HG03045 (cell line): ENCODE measurements at regions not wholly inside any gene's neighbourhood (a gene's known extent, or its start where the extent isn't known, plus 50 kb on each side); places are given as distances from the start of the nearest gene placed in this dataset.
A peak's percentile ranks its signal among the peaks of the same experiment; 100 is the strongest.
"Not testable (repeated sequence)": the region's sequence is repeated elsewhere in the genome, so short reads cannot be mapped to it uniquely, and the experiment has no call there.

Experiments
- ATAC-seq: cut with Tn5 transposase; IDR thresholded peaks from one replicate; pipeline ENCODE4 v1.9.1; 2021; ENCODE audit warnings: mild to moderate bottlenecking, moderate library complexity; ENCODE audit not compliant: unreplicated experiment

DNA sequence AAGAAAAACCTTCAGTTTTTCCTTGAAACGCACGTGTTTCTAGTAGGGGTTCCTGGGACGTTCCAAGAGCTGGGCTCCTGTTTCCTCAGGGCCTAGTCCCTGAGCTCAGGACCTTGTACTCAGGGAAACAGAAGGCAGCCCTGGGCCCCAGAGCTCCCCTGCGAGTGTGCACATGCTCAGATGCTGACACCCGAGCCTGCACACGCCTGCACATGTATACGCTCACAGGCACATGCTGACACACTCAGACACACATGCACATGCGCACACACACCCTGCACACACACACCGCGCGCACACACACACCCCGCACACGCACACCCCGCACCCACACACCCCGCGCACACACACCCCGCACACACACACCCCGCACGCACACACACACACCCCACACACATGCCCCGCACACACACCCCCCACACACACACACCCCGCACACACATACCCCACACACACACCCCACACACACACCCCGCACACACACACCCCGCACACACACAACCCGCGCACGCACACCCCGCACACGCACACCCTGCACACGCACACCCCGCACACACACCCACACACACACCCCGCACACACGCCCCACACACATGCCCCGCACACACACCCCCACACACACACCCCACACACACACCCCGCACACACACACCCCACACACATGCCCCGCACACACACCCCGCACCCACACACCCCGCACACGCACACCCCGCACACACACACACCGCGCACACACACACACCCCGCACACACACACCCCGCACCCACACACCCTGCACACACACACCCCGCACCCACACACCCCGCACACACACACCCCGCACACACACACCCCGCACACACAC lies 52.2 kb downstream of the CALML3 start:
- no peak for ATAC-seq

DNA sequence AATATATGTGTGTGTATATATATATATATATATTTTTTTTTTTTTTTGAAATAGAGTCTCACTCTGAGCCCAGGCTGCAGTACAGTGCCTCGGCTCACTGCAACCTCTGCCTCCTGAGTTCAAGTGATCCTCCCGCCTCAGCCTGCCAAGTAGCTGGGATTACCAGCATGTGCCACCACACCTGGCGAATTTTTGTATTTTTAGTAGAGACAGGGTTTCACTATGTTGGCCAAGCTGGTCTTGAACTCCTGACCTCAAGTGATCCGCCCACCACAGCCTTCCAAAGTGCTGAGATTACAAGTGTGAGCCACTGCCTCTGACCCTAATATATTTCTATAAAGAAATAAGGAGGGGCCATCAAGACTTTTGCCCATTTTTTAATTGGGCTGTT lies 55.3 kb downstream of the CALML3 start:
- not testable (repeated sequence) for ATAC-seq

GRCh38 chr10:5581670-5582566 lies 57.2 kb downstream of the CALML3 start:
- peak; percentile 47 for ATAC-seq

- ATAC-seq = no peak
Observed at GRCh38 chr10:5582736-5583135, 58.0 kb downstream of the CALML3 start.

GRCh38 chr10:5583525-5584175 lies 58.9 kb downstream of the CALML3 start:
- ATAC-seq = peak; percentile 40

GRCh38 chr10:5584895-5585516 lies 60.2 kb downstream of the CALML3 start:
- ATAC-seq = peak; percentile 53

DNA sequence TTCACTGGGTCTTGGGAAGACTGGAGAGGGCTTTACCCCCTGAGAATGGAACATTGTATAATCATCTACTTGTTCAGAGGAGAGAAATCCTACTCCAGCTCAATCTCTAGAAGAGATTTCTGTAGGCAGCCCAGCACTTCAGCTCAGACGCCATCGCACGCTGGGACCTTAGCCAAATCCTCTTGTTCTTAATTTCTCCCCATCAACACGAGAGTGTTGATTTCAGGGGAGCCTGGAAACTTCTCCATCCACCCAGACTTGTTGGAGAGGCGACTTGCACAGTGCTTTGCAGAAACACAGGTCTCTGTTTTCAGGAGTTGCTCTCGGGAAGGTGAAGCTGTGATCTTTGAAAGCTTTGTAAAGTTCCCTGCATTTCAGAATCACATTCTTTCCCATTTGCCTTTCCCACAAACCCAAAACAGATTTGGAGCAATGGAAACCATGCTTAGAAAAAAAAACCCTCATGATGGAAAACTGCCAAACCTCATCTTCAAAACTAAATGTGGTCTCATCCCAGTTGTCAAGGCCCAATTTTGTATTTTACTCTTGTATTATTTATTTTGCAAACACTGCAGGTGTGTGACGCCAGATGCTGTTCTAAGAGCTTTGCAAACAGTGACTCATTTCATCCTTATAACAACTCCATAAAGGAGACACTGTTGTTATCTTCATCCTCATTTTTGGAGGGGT lies 60.9 kb downstream of the CALML3 start:
- no peak for ATAC-seq

DNA sequence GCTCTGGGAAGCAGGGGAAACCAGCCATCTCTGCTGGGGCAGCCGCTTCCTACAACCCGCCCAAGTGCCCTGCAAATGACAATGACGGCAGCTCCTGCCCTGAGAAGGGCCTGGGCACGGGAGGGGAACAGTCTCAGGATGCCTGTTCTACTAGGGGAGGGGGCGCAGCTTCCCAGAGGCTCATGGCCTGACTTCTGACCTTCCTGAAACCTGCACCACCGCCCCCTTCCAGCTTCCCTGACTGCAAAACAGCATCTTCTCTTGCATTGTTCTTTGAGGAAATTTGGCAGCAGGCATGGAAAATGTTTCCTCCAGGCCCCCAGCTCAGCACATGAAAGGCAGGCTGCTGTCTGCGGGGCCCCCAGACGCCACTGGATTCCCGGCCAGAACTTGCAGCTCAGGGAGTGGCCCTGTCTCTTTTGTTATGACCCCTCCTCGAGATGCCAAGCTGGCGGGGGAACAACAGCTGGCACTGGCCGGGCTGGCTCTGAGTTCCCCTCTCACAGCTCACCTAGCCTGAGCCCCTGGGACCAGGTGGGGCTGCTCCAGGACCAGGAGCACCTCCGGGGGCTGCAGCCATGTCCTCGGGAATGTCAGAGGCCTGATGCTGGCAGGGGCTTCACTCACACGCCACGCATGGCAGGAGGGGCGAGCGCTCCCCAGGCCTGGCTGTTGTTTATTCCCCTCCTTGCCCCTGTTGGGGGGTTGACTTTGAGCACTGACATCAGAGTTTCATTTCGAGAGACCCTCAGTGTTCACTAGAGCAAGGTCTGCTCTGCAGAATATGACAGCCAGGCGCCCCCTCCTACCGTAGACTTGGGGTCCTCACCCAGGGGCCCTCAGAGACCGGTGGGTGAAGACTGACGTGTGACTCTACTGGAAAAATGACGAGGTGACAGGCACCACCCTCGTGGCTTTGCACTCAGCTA lies 62.7 kb downstream of the CALML3 start:
- no peak for ATAC-seq

DNA sequence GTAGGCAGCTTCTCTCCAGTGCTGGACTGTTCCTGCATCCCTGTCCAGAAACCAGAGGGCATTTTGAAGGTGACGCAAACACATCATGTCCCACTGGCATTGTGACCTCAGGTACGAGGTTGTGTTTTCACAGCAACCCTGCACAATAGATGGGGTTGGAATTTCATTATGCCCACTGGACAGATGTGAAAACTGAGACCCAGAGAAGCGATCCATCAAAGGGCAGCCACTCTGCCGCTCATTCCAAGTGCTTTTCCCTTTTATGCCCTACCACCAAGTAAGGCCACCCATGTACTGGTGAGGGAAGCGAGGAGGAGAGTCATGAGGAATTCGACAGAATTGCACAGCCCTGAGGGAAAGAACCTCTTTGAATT lies 63.3 kb downstream of the CALML3 start:
- no peak for ATAC-seq

DNA sequence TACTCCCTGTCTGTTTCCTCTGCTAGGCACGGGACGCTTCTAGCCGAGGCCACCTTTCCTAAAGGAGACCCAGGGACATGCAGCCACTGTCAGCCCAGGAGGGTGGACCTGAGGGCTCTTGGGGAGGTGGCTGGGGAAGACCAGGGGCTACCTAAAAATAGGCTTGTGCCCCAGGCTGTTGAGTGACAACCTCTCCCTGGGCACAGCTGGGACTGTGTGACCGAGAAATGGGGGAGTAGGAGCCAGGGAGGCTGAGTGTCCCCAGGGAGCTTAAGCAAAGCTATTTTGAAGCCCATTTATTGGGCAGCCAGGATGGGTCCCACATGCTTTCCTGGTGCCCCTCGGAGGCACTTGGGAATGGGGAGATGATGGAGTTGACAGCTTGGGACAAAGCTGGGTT lies 63.8 kb downstream of the CALML3 start:
- no peak for ATAC-seq
